ENCODE measurements at regions not wholly inside any gene's neighbourhood (a gene's known extent, or its start where the extent isn't known, plus 50 kb on each side); places are given as distances from the start of the nearest gene placed in this dataset.
A peak's percentile ranks its signal among the peaks of the same experiment; 100 is the strongest.
"Not testable (repeated sequence)": the region's sequence is repeated elsewhere in the genome, so short reads cannot be mapped to it uniquely, and the experiment has no call there.

DNA sequence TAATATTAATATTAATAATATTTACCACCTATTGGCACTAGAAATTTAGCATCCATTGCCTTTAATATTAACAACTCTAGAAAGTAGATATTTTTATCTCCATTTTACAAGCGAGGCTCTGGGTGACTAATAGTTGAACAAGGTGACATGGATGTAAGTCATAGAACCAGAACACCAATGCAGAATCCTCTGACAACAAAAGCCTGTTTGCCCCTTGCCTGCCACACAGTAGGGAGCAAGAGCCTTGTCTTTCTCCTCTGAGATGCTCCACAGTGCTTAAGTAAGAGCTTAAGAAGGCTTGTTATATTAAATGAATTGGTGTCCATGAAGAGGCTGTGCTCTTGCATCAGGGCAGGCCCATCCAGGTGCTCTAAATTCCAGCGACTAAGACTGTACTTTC lies 51.2 kb upstream of the LBX1 start:
- no peak for DNase-seq

DNA sequence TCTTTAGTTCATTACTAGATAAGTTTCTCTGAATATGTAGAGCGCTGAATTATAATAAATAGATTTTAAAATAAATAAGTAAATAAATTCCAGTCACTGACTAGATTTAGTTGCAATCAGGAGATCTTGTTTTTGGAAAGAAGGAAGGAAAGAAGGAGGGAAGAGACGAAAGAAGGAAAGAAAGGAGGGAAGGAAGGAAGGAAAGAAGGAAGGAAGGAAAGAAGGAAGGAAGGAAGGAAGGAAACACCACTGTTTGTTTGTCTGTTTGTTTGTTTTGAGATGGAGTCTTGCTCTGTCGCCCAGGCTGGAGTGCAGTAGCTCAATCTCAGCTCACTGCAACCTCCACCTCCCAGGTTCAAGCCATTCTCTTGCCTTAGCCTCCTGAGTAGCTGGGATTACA lies 51.7 kb upstream of the LBX1 start:
- DNase-seq = not testable (repeated sequence)

GRCh38 chr10:101282947-101283346 lies 53.7 kb upstream of the LBX1 start:
- no peak for DNase-seq

DNA sequence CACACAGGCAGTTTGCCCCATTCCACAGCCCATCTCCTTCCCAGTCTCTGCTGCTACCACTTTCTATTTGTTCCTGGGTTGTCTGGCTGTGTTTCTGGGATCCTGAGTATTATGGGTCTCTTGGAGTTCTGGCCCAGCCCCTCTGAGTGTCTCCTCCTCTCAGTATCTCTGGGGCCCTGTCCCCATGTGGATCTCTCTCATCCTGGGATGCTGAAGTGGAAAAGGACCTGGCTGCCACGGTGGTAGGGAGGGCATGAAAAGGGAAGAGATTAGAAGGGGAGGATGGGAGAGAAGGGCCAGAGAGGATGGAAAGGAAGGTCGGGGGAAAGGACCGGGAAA lies 54.5 kb upstream of the LBX1 start:
- no peak for DNase-seq

DNA sequence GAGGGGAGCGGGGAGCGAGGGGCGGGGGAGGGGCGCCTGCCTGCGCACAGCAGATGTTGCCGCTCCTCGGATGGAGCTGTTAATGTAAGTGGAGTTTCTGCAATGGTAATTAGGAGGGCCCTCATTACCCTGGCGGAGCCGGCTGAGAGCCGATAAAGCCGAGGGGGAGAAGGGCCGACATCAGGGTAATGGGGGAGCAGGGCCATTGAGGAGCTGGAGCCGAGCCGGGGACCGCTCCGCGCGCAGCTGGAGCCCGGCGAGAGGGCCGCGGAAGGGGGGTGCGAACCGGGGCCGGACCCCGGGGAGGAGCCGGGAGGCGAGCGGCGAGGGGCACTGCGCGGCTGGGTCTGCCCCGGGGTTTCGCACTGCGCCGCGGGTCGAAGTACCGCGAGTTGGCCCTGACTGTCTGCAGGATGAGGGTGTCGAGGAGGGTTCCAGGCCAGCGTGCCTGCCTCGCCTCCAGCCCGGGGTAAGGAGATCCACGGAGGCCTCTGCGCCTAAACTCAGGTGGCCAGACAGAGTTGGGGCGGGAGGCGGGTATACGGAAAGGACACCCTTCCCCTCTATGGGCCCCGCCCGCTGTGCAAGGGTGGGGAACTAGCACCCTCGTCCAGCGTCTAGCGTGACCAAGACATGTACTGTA lies 55.0 kb upstream of the LBX1 start:
- no peak for DNase-seq

DNA sequence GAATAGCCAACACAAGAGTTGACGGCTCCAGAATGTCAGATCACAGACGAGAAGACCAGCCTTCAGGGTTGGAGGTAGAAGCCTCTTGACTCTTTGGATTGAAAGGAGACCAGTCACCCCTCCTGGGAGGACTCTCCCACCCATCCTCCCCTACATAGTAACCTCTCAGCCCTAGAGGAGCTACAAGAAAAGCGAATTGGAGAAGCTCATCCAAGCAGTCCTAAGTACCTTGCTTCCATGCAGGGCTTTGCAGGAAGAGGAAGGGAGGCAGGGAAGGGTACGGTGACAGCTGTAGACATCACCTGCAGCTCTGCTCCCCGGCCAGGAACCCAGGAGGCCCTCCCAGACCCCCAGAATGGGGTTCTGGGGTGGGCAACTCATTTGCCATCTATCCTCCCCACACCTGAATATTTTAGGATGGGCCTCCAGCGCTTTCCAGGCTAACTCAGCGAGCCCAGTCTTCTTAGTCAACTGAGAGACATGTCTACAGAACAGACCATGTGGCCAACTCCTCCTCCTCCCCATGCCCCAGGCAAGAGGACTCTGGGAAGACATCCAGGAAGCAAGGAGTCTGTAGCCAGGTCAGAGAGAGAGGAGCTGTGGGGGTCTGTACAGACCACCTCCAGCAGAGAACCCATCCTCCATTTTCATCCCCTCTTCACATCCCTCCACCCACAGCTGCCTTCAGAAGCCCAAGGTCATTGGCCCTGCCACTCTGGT lies 55.6 kb upstream of the LBX1 start:
- no peak for DNase-seq

GRCh38 chr10:101285519-101286070 lies 56.3 kb upstream of the LBX1 start:
- no peak for DNase-seq

DNA sequence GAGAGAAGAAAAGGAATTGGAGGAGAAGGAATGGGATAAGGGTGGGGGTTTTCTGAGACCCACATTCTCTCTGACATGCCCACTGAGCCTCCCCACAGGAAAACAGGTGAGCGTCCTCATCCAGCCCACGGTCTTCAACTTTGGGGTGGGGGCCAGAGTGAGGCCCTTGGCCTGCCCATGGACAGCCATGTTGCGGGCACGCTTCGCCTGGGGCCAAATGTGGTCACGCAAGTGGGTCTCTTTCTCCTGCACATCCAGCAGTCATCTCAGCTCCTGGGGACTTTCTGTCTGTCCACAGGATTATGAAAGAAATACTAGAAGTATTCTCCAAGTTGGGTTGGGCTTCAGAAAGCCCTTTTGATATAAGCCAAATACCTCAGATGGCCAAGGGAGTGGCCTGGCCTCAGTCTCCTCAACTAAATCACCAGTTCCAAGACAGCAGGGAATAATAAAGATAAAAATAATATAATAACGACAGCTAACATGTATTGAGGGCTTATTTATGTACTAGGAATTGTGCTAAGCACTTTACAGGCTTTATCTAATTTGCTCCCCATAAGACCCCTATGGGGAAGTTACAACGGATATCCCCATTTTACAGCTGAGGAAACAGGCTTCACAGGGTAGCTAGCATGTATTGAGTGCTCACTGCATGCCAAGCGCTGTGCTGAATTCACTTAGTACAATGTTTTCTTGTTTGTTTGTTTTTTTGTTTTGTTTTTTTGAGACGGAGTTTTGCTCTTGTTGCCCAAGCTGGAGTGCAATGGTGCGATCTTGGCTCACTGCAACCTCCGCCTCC lies 57.2 kb upstream of the LBX1 start:
- DNase-seq = no peak

GRCh38 chr10:101287183-101287996 lies 58.1 kb upstream of the LBX1 start:
- no peak for DNase-seq

DNA sequence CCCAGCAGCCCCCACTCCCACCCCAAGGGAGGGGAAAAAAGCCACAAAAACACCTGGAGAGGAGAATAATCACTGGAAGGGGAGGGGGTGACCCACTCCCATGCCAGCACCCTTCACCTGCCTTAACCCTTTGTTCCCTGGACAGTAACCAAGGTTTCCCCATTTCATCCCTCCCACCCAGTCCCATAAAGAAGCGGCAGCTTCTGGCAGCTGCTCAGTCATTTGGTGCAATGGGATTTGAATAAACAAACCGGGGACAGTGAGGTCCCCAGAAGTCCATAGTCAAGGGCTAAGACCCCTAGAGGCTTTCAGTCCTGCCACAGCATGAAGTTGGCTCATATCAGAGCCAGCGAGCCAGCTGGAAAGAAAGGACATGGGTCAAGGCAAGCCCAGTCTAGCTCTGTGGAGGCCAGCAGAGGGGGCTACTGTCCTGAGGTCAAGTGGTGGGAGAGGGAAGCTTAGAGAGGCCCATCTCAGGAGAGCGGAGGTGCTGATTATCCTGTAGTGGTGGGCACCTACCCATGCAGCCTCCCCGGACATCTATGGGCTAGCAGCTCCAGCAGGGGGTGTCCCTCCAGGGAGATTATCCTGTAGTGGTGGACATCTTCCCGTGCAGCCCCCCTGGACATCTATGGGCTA lies 58.9 kb upstream of the LBX1 start:
- no peak for DNase-seq

GRCh38 chr10:101289541-101289940 lies 60.3 kb upstream of the LBX1 start:
- DNase-seq = no peak

DNA sequence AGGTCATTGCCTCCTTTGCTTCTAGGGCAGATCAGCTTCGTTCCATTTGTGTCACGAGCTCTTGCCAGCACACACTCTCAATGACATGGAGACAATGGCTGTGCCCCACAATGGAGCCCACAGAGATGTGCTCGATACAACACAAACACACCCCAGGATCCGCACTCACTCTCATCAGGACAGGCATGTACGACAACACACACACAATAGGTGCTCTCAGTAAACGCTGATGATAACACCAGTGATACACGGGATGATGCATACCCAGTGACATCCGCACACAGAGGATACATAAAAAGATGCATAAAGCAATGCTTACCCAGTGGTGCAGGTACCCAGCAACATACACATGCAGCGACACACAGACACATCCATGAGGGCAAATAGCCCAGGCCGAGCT lies 61.2 kb upstream of the LBX1 start:
- no peak for DNase-seq

GRCh38 chr10:101290881-101291280 lies 61.6 kb upstream of the LBX1 start:
- no peak for DNase-seq

DNA sequence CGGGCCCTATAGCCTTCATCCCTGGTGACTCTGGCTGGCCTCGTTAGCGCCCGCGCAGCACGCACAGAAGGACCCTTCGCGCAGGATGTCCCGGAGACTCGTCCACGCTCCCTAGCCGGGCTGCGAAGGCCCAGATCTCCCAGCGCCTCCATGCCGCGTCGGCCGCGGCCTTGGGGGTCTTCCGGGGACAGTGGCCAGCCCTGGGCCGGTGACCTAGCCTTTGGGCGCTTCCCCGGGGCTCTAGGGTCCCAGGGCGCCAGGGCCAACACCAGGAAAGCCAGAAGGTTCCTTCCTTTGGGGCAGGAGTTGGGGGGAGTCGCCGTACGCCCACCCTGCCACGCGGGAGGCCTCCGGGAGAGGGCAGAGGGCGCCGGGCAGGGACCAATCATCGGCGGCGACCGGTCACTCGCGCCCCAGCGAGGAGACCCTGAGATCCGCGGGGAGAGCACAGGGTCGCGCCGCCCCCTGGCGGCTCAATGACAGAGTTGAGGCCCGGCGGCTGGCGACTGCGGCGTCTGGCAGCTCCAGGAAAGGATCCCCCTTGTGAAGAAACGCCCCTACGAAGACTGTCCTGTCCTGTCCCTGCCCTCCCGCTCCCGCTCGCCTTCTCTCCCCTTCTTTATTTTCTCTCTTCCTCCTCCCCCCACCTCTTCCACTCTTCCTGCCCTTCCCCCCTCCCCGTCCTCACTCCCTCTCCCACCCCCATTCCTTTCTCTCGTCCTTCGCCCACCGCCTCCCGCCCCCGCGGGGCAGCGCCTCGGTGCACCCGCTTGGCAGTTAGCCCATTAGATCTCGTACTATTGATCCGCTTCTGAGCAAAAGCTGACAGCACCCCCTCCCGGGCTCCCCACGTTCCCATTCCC lies 62.3 kb upstream of the LBX1 start:
- DNase-seq = peak; percentile 20

DNA sequence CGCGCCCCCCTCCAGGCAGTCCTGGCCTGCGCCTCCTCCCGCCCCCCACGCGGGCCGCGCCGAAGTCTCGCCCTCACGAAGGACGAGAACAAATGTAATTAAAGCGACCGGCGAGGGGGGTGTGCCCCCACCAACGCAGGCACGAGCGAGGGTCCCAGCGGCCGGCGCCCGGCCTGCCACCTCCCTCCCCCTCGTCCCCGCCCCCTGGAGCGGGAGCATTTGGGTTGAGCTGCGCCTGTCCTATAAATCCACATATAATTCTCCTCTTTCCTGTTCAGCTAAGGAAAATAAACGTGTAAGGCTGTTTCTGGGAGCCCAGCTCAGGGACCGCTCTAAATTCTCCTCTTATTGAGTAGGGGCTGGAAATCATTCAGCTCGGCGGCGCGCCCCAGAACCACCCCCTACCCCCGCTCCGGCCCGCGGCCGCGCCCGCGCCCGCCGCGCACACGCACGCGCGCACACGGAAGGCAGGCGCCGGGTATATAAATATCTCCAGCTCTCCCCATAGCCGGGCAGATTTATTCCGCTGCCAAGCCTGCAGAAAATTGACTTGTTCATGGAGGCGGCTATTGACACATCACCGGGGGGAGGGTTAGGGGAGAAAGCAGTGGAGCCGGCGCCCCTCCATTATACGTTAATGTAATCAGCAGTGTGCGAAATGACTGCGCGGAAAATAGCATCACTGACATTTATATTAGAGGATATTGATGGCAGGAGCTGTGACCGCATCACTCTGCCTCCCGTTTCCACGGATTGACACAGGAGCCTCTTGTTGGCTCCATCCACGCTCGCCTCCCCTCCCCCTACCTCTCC lies 61.6 kb upstream of the BTRC start:
- DNase-seq = no peak

DNA sequence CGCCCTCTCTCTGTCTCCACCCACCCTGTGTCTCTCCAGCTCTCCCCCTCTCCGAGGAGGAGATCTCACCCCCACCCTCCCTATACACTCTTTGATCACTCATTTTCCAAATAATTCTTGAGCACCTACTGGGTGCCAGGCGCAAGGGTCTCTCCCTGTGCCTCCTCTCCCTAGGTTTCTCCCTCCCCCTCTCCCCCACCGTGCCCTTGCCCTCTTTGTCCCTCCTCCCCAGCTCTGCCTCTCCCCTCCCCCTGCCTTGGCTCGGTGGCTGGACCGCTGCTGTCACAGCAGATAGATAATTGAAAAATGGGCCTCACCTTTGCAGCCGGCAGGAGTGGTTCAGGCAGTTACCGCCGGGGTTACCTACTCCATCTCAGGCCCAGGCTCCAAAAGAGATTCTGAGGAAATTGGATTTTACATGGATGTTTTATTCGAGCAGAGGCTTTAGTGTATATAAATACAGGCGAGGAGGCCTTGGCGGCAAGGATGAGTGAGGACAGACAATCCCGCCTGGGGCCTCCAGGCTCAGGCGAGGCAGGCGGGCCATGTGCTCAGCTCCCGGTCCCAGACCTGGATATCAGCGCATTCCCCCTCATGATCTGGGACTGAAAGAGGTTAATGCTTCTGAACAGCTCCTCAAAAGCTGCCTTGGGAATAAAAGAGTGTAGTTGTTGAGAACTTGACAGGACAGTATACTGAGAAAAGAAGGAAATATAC lies 60.8 kb upstream of the BTRC start:
- no peak for DNase-seq

GRCh38 chr10:101294109-101294508 lies 59.9 kb upstream of the BTRC start:
- no peak for DNase-seq

DNA sequence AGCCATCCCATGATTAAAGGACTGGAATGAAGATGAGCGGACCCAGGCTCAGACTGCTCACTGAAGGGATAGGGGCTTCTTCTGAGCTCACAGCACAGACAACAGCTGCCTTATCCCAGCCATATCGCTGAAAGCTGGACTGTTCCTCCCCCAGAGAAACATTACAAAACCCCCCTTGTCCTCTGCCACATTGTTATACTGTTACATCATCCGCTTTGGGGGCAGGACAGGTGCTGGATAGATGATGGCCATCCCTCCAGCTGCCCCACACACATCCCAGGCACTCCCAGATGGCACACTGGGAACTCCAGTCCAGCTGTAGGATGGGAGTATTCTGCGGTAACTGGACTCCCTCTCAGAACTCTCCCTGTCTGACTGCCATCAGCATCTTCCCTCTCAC lies 58.7 kb upstream of the BTRC start:
- DNase-seq = no peak

- peak; percentile 25 for DNase-seq
These were observed 56.0 kb upstream of the BTRC start for GRCh38 chr10:101297901-101298486.
